HG03280 (cell line): ENCODE measurements at regions not wholly inside any gene's neighbourhood (a gene's known extent, or its start where the extent isn't known, plus 50 kb on each side); places are given as distances from the start of the nearest gene placed in this dataset.
A peak's percentile ranks its signal among the peaks of the same experiment; 100 is the strongest.
"Not testable (repeated sequence)": the region's sequence is repeated elsewhere in the genome, so short reads cannot be mapped to it uniquely, and the experiment has no call there.

Source experiments
- ATAC-seq: cut with Tn5 transposase; IDR thresholded peaks from one replicate; pipeline ENCODE4 v1.9.1; 2021; ENCODE audit warnings: mild to moderate bottlenecking, moderate library complexity; ENCODE audit not compliant: unreplicated experiment

- peak; percentile 72 for ATAC-seq
Measured at GRCh38 chr3:87621667-87622066, 345.3 kb upstream of the POU1F1 start.

- no peak for ATAC-seq
Measured at GRCh38 chr3:87615506-87615905, 339.1 kb upstream of the POU1F1 start.

GRCh38 chr3:87614998-87615397 lies 338.6 kb upstream of the POU1F1 start:
- ATAC-seq = no peak

- no peak for ATAC-seq
Measured at GRCh38 chr3:87607234-87607633, 330.9 kb upstream of the POU1F1 start.

- ATAC-seq = no peak
Measured at GRCh38 chr3:87595798-87596197, 319.4 kb upstream of the POU1F1 start.

DNA sequence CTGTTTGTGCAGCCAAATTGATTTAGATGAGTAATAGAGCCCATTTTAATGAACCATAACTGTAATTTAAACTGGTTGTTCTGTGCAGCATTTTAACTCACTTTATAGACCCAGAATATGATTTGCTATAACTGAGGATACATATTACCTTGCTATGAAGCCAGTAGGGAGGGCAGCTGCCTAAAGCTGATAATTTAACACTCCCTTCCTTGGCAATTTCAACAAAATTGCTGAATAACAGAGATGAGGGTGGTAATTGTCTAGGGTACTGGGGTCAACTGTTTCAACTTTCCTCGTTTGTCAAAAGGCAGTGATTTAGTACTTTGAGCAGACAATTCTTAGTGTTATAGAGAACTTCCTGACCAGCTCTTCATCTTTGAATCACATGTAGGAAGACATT lies 304.9 kb upstream of the POU1F1 start:
- ATAC-seq = no peak

DNA sequence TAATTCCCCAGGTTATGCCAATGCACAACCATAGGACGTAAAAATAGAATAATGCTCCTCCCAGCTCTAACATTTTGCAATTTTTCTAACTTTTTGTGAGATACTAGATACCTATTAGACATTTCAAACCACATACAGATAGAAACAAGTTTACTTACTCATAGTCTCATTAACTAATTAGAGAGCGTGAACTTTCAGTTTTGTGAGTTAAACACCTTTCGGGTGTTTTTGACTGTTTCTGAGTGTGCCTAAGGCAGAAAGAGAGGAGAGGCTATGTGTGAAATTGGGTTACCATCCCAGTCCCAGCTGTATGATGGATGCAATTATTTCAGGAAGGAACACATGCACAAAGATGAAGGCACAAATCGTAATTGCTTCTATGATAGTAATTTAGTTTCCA lies 300.4 kb upstream of the POU1F1 start:
- no peak for ATAC-seq

DNA sequence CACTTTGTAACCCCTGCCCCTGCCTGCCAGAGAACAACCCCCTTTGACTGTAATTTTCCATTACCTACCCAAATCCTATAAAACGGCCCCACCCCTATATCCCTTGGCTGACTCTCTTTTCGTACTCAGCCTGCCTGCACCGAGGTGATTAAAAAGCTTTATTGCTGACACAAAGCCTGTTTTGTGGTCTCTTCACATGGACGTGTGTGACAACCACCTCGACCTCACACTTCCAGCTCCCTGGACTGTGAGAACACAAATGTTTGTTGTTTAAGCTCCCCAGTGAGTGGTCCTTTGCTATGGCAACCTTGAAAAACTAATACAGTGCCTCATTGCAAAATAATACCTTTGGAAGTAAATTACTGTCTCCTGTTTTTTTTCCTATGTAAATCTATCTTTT lies 299.2 kb upstream of the POU1F1 start:
- no peak for ATAC-seq

- no peak for ATAC-seq
Measured at GRCh38 chr3:87568331-87568730, 291.9 kb upstream of the POU1F1 start.

DNA sequence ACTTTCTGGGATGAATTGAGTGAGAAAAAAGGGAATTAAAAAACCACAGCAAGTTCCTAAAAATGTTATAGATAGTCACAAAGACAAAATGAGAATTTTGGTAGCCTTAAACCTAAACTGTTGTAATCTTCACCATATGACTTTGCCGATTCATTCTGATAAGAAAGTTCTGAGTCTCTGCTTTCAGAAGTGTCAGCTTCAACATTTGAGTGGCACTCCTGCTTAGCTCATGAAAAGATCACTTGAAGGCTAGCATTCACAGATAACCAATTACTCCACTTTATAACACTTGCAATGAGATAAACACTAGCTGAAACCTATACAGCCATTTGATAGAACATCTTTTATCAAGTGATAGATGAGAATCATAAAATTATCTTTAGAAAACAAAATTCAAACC lies 288.1 kb upstream of the POU1F1 start:
- no peak for ATAC-seq

DNA sequence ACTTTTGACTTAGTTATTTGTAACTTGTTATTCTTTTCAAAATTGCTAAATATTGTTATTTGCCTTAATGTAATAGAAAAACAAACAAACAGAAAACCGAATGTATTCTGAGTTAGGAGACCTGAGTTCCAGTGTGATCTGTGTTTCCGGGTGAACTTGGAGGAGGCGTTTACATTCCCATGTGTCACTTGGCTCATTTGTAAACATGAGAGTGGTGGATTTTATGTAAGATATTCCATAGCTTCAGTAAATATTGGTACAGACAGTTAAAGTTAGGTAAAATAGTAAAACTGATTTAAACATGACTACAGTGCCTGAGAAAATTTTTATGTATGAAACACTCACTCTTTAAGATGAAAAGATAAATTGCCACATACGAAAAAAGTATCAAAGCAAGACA lies 287.3 kb upstream of the POU1F1 start:
- no peak for ATAC-seq

GRCh38 chr3:87558492-87558891 lies 282.1 kb upstream of the POU1F1 start:
- ATAC-seq = no peak

GRCh38 chr3:87555290-87555689 lies 278.9 kb upstream of the POU1F1 start:
- ATAC-seq = no peak

DNA sequence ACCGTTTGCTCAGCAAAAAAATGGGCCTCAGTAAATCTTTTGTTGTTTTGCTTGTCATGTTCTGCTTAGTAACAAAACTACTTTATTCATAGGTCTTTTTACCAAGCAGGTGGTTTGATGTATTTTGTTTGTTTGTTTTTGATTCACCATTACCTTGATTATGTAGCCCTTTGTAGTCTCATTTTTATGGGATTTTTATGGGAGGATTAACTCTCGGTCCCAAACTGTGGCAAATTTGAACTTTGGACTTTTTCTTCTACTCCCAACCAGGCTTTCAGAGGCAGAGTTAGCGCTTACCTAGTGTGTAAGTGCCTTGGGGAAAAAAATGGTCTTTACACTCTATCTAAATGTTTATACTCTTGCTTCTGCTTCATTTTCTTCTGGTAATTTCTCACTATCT lies 276.7 kb upstream of the POU1F1 start:
- ATAC-seq = no peak

DNA sequence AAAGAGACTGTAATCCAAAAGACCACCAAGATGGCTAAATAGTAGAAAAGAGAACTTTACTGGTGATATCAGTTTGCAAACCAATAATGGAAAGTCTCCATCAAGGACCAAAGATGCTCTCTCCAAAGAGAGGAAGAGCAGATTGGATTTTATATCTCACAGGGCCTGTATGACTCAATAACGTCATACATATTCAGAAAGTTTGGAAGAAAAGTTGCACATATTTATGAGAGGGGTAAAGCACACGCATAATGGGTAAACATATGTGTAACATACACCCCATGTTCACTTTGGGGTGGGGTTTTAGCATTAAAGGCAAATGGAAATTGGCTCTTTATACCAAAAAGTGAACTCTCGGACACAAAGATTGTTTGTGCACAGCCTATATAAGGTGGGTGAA lies 274.5 kb upstream of the POU1F1 start:
- no peak for ATAC-seq

DNA sequence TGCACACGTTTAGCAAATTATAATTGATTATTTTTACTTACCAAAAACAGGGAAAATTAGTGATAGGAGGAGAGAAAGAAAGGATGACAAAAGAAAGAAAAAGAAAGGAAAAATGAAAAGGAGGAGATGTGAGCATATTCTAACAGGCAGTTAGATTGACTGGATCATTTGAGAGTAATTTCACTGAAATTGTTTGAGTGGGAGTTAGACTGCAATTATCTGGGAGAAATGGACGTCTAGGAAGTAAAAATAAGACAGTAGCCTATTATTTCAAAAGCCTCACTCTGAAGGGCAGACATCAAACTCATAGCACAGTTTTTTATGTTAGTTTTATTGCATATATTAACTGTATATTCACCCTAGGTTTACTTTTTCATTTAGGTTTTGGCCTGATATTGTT lies 272.8 kb upstream of the POU1F1 start:
- ATAC-seq = no peak

- no peak for ATAC-seq
Measured at GRCh38 chr3:87548271-87548670, 271.9 kb upstream of the POU1F1 start.

- ATAC-seq = no peak
Measured at GRCh38 chr3:87546216-87546615, 269.8 kb upstream of the POU1F1 start.

GRCh38 chr3:87543408-87543807 lies 267.0 kb upstream of the POU1F1 start:
- not testable (repeated sequence) for ATAC-seq

GRCh38 chr3:87541723-87542122 lies 265.3 kb upstream of the POU1F1 start:
- no peak for ATAC-seq

GRCh38 chr3:87538722-87539121 lies 262.3 kb upstream of the POU1F1 start:
- ATAC-seq = not testable (repeated sequence)

GRCh38 chr3:87509401-87509800 lies 233.0 kb upstream of the POU1F1 start:
- ATAC-seq = no peak

DNA sequence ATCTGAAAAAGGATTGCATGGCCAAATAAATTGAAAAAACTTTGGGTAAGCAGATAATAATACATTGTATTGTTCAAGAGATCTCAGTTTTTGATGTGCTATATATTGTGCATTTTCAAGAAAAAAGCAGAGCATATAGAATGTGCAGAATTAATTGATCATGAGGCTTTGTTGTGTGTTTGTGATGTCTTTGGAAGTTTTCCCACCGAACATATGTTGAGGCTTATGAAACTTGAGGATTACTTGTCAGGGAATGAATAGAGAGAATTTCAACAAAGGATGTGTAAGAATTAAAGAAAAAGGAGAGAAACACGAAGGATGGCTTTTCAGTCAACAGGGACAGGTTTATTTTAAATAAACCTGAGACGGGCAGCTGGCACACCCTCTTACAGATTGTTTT lies 232.5 kb upstream of the POU1F1 start:
- ATAC-seq = no peak

DNA sequence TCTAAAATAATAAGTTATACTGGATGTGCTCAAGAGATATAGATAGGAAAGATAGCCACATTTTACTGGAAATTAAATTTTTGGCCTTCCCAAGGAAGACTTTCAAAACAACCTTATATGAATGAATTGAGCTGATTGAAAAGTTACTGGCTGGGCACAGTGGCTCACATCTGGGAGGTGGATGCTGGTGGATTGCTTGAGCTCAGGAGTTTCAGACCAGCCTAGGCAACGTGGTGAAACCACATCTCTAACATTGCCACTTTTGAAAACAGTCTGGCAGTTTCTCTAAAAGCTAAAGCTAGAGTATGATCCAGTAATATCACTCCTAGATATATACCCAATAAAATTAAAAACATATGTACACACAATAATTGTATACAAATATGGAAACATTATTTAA lies 231.4 kb upstream of the POU1F1 start:
- ATAC-seq = no peak
